T-helper 2 cell treated with Interferon-gamma antibody and Interleukin-4, amounts not matched to agents 5 μg/mL and 100 μg/mL, for 36 hours (primary cell): ENCODE measurements at regions not wholly inside any gene's neighbourhood (a gene's known extent, or its start where the extent isn't known, plus 50 kb on each side); places are given as distances from the start of the nearest gene placed in this dataset.

Experiments
- DNase-seq: peaks from one replicate; pipeline ENCODE4 v3.0.0; 2021; ENCODE audit warnings: low spot score
- H3K27ac Mint-ChIP-seq: one replicate; pipeline ENCODE4 v1.8.0; 2021; ENCODE audit warnings: mild to moderate bottlenecking, mixed read lengths
- H3K27me3 Mint-ChIP-seq: one replicate; pipeline ENCODE4 v1.8.0; 2021; ENCODE audit warnings: low read depth, mixed read lengths
- H3K36me3 Mint-ChIP-seq: one replicate; pipeline ENCODE4 v1.8.0; 2021; ENCODE audit warnings: low read depth, mixed read lengths
- H3K4me1 Mint-ChIP-seq: one replicate; pipeline ENCODE4 v1.8.0; 2021; ENCODE audit warnings: low read depth, mixed read lengths
- H3K4me3 Mint-ChIP-seq: one replicate; pipeline ENCODE4 v1.8.0; 2022; ENCODE audit warnings: mild to moderate bottlenecking, moderate library complexity, mixed read lengths
- H3K9me3 Mint-ChIP-seq: one replicate; pipeline ENCODE4 v1.8.0; 2021; ENCODE audit warnings: mixed read lengths

- Mint-ChIP-seq H3K36me3 (no peaks in the 10 kb centered on the region), H3K9me3 (no peaks in the 10 kb centered on the region), H3K4me3 (no peak overlapping the region), H3K4me1 (no peaks in the 10 kb centered on the region), H3K27me3 (peaks cover 7% of the 10 kb centered on the region), H3K27ac (no peak overlapping the region)
- DNase-seq, result no peak
These were observed 173.6 kb downstream of the NDFIP2 start for GRCh38 chr13:79654520-79654919.

DNA sequence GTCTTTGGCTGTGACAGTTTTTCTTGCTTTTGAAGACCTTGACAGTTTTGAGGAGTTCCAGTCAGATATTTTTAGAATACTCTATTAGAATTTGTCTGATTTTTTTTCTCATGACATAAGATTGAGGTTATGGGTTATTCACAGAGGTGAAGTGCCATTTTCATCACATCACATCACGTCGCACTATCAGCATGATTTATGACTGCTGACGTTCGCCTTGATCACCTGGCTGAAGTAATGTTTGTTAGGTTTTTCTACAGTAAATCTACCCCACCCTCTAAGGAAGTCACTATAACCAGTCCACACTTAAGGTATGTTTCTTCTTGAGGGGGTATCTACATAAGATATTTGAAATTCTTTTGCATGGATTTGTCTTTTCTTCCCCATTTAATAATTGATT lies 169.7 kb downstream of the NDFIP2 start:
- H3K4me1 Mint-ChIP-seq, result no peaks in the 10 kb centered on the region

GRCh38 chr13:79648191-79648590 lies 167.2 kb downstream of the NDFIP2 start:
- Mint-ChIP-seq H3K27me3 (no peaks in the 10 kb centered on the region), H3K27ac (no peak overlapping the region), H3K4me3 (no peak overlapping the region), H3K4me1 (no peaks in the 10 kb centered on the region), H3K9me3 (no peaks in the 10 kb centered on the region), H3K36me3 (no peaks in the 10 kb centered on the region)
- DNase-seq, result no peak

More for the DNA sequence above, 169.7 kb downstream of the NDFIP2 start:
- DNase-seq, result no peak
- Mint-ChIP-seq H3K27ac (no peak overlapping the region), H3K9me3 (no peaks in the 10 kb centered on the region), H3K27me3 (peaks cover 4% of the 10 kb centered on the region), H3K4me3 (no peak overlapping the region), H3K36me3 (no peaks in the 10 kb centered on the region)

- no peaks in the 10 kb centered on the region for H3K4me1 Mint-ChIP-seq
- no peaks in the 10 kb centered on the region for H3K27me3 Mint-ChIP-seq
- H3K4me3 Mint-ChIP-seq, result no peak overlapping the region
- DNase-seq, result no peak
- H3K27ac Mint-ChIP-seq, result no peak overlapping the region
- H3K9me3 Mint-ChIP-seq, result no peaks in the 10 kb centered on the region
- no peaks in the 10 kb centered on the region for H3K36me3 Mint-ChIP-seq
These were observed 166.6 kb downstream of the NDFIP2 start for GRCh38 chr13:79647533-79647932.

DNA sequence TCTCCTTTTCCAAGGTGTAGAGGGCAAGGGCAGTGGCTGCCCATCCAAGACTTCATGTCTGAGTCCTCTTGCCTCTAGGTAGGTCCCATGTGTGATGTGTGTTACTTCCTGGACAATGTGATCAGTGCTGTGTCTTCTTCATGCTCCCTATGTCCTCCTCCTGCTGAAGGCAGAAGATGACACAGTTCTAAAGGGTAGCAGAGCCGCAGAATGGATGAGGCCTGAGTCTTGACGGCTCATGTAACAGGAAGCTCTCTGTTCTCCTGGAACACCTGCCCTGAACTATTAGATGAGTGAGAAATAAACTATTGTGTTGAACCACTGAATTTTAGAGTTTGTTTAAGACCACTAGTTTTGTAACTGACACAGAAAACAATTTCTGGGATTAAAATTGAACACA lies 165.9 kb downstream of the NDFIP2 start:
- Mint-ChIP-seq H3K27me3 (no peaks in the 10 kb centered on the region), H3K27ac (no peak overlapping the region), H3K36me3 (no peaks in the 10 kb centered on the region), H3K9me3 (no peaks in the 10 kb centered on the region), H3K4me1 (no peaks in the 10 kb centered on the region), H3K4me3 (no peak overlapping the region)
- DNase-seq, result no peak

DNA sequence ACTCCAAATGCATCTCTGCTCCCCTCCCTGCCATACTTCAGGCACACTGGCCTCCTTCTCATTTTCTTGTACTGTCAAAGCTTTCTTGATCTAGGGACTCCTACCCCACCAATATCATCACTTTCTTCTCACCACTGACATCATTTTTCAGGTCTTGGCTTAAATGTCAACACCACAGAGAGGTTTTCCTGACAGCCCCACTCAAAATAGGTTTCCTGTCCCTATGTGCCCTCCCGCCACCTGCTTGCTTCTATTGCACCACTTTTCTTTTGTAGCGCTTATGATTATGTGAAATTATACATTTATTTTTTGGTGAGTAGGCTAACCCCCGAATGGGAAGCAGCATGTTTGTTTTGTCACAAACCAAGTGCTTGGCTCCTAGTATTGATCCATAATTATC lies 164.6 kb downstream of the NDFIP2 start:
- no peak overlapping the region for H3K4me3 Mint-ChIP-seq
- H3K36me3 Mint-ChIP-seq, result no peaks in the 10 kb centered on the region
- no peaks in the 10 kb centered on the region for H3K27me3 Mint-ChIP-seq
- no peaks in the 10 kb centered on the region for H3K4me1 Mint-ChIP-seq
- H3K9me3 Mint-ChIP-seq, result no peaks in the 10 kb centered on the region
- no peak overlapping the region for H3K27ac Mint-ChIP-seq
- no peak for DNase-seq

DNA sequence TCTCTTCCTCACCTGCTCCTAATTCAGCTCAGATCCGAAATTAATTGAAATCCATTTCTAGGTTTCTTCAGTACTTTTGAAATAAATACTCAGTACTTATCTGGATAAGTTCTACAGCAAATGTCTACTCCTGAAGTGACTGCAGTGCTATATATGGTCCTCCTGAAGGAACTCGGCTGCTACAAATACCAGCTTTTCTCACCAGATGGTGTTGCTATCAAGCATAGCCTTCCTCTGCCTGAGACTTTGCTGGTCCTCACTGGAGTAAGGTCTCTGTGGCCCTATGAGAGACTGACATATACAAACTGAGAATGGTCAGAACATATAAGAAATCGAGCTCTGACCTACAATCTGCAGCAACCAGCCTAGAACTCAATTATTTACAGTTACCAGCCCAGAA lies 161.6 kb downstream of the NDFIP2 start:
- no peak overlapping the region for H3K27ac Mint-ChIP-seq
- H3K9me3 Mint-ChIP-seq, result no peaks in the 10 kb centered on the region
- no peak overlapping the region for H3K4me3 Mint-ChIP-seq
- H3K36me3 Mint-ChIP-seq, result no peaks in the 10 kb centered on the region
- DNase-seq, result no peak
- H3K27me3 Mint-ChIP-seq, result peaks cover under 1% of the 10 kb centered on the region
- no peaks in the 10 kb centered on the region for H3K4me1 Mint-ChIP-seq

- H3K4me3 Mint-ChIP-seq, result no peak overlapping the region
- H3K36me3 Mint-ChIP-seq, result no peaks in the 10 kb centered on the region
- no peak for DNase-seq
- H3K4me1 Mint-ChIP-seq, result no peaks in the 10 kb centered on the region
- H3K27ac Mint-ChIP-seq, result no peak overlapping the region
- H3K27me3 Mint-ChIP-seq, result peaks cover 6% of the 10 kb centered on the region
- no peaks in the 10 kb centered on the region for H3K9me3 Mint-ChIP-seq
These were observed 156.3 kb downstream of the NDFIP2 start for GRCh38 chr13:79637133-79637763.

DNA sequence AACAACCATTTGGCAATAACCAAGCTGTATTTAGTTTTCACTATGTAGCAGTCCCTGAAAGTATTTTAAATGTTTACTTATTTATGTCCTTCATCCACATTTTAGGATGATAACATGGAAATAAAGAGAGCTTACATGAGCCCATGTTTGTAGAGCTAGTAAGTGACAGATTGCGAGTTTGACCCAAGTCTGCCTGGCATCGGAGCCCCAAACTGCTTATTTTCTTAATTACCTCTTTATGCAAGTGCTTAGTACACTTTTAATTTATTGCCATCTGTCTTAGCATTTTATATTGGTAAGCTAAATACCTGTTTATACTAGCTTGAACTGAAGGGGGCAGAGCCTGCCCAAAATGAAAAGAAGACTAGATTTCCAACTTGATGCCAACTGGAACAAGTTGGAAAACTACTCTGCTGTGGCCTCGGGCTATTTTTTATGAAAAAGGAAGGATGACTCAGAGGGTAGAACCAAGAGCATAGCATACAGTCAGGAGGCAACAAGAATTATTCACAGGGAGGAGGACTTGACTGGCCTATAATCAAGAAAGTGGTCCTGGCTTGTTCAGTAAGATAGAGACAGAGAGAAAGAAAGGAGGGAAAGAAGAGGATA lies 150.2 kb downstream of the NDFIP2 start:
- no peak for DNase-seq
- Mint-ChIP-seq H3K36me3 (no peaks in the 10 kb centered on the region), H3K4me3 (no peak overlapping the region), H3K4me1 (no peaks in the 10 kb centered on the region), H3K27me3 (peaks cover 7% of the 10 kb centered on the region), H3K9me3 (no peaks in the 10 kb centered on the region), H3K27ac (no peak overlapping the region)

- Mint-ChIP-seq H3K4me1 (no peaks in the 10 kb centered on the region), H3K4me3 (no peak overlapping the region), H3K27ac (no peak overlapping the region), H3K36me3 (no peaks in the 10 kb centered on the region), H3K9me3 (no peaks in the 10 kb centered on the region), H3K27me3 (peaks cover 4% of the 10 kb centered on the region)
- DNase-seq, result no peak
These were observed 147.5 kb downstream of the NDFIP2 start for GRCh38 chr13:79628463-79628862.

- Mint-ChIP-seq H3K27ac (no peak overlapping the region), H3K27me3 (peaks cover 6% of the 10 kb centered on the region), H3K9me3 (no peaks in the 10 kb centered on the region), H3K4me1 (no peaks in the 10 kb centered on the region), H3K36me3 (no peaks in the 10 kb centered on the region), H3K4me3 (no peak overlapping the region)
- no peak for DNase-seq
These were observed 146.0 kb downstream of the NDFIP2 start for GRCh38 chr13:79626924-79627323.

- H3K4me1 Mint-ChIP-seq, result no peaks in the 10 kb centered on the region
- no peak for DNase-seq
- peaks cover 8% of the 10 kb centered on the region for H3K27me3 Mint-ChIP-seq
- no peaks in the 10 kb centered on the region for H3K36me3 Mint-ChIP-seq
- no peak overlapping the region for H3K27ac Mint-ChIP-seq
- H3K9me3 Mint-ChIP-seq, result no peaks in the 10 kb centered on the region
- no peak overlapping the region for H3K4me3 Mint-ChIP-seq
These were observed 144.6 kb downstream of the NDFIP2 start for GRCh38 chr13:79625517-79625916.

- DNase-seq, result no peak
- Mint-ChIP-seq H3K9me3 (no peaks in the 10 kb centered on the region), H3K27me3 (peaks cover 5% of the 10 kb centered on the region), H3K36me3 (no peaks in the 10 kb centered on the region), H3K4me3 (no peak overlapping the region), H3K27ac (no peak overlapping the region), H3K4me1 (no peaks in the 10 kb centered on the region)
These were observed 140.9 kb downstream of the NDFIP2 start for GRCh38 chr13:79621902-79622301.

DNA sequence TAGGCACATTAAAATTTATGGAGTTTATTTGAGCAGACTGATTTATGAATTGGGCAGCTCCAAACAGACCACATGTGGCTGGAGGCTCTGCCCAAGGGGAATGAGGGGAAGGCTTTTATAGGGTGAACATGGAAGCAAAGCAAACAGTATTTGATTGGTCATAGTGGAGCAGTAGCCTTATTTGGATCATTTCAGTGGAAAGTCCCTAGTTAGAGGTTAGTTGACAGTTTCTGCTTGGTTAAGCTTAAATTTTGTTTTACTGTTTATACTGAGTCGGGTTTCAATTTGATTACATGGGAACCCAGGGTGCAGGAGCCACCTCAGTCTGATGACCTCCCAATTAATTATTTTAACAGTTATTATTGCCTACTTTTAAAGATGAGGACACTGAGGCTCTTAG lies 140.5 kb downstream of the NDFIP2 start:
- no peaks in the 10 kb centered on the region for H3K4me1 Mint-ChIP-seq
- peaks cover 5% of the 10 kb centered on the region for H3K27me3 Mint-ChIP-seq
- no peaks in the 10 kb centered on the region for H3K36me3 Mint-ChIP-seq
- H3K27ac Mint-ChIP-seq, result no peak overlapping the region
- H3K4me3 Mint-ChIP-seq, result no peak overlapping the region
- no peak for DNase-seq
- no peaks in the 10 kb centered on the region for H3K9me3 Mint-ChIP-seq
